GM13977 (cell line): ENCODE measurements at regions not wholly inside any gene's neighbourhood (a gene's known extent, or its start where the extent isn't known, plus 50 kb on each side); places are given as distances from the start of the nearest gene placed in this dataset.

ENCODE experiments used
- DNase-seq: peaks from one replicate; pipeline ENCODE4 v3.0.0; 2012; ENCODE audit warnings: low spot score
- CTCF ChIP-seq: IDR thresholded peaks from 2 replicates; pipeline ENCODE4 v1.5.1; 2012; ENCODE audit warnings: mild to moderate bottlenecking, control low read depth; ENCODE audit not compliant: insufficient read depth; ENCODE audit errors: extremely low read depth, missing control alignments
- in situ Hi-C: fragments of 300-500 bp; cut with MboI; formaldehyde crosslinking; loops from one replicate; pipeline ENCODE4 v1.12.0; 2022; ENCODE audit warnings: low sequenced_read_pairs, low pct_unique_long_range_greater_than_20kb, mixed read lengths, inconsistent platforms; ENCODE audit not compliant: unreplicated experiment

- no peak for TF ChIP-seq CTCF
- in situ Hi-C loops: no loop called here
- DNase-seq: no peak
Observed at GRCh38 chr2:239603411-239604356, 202.9 kb upstream of the HDAC4 start.

GRCh38 chr2:239602290-239603282, 201.8 kb upstream of the HDAC4 start:
- no peak for DNase-seq
- TF ChIP-seq CTCF: no peak
- in situ Hi-C loops: no loop called here

- no peak for DNase-seq
- in situ Hi-C loops: no loop called here
- no peak for TF ChIP-seq CTCF
Observed at GRCh38 chr2:239601880-239602279, 201.1 kb upstream of the HDAC4 start.

GRCh38 chr2:239601201-239601851, 200.5 kb upstream of the HDAC4 start:
- DNase-seq: no peak
- TF ChIP-seq CTCF: no peak
- in situ Hi-C loops: no loop called here

- no peak for TF ChIP-seq CTCF
- DNase-seq: no peak
- in situ Hi-C loops: no loop called here
Observed at GRCh38 chr2:239600650-239601049, 199.8 kb upstream of the HDAC4 start.
